PFSK-1 (cell line): ENCODE measurements at regions not wholly inside any gene's neighbourhood (a gene's known extent, or its start where the extent isn't known, plus 50 kb on each side); places are given as distances from the start of the nearest gene placed in this dataset.

ENCODE experiments used
- FOXP2 ChIP-seq: optimal IDR thresholded peaks from 2 replicates; pipeline ENCODE3; 2011; ENCODE audit warnings: borderline replicate concordance, control low read depth, inconsistent platforms; ENCODE audit not compliant: insufficient read depth; ENCODE audit errors: extremely low read length, extremely low read depth
- POLR2AphosphoS5 ChIP-seq: IDR thresholded peaks from 2 replicates; pipeline ENCODE4 v1.6.1; 2012; ENCODE audit warnings: low read depth, mild to moderate bottlenecking, control low read depth, low read length, moderate library complexity
- REST ChIP-seq, 2 experiments: IDR thresholded peaks; 2 replicates each; pipeline versions ENCODE4 v1.6.1 to v1.8.0; 2011 to 2012; ENCODE audit warnings: low read depth in 2 of 2, low read length in 2 of 2, control low read depth in 1 of 2, inconsistent platforms in 1 of 2, mild to moderate bottlenecking in 1 of 2, moderate library complexity in 1 of 2; ENCODE audit not compliant: insufficient read depth in 1 of 2
- SIN3A ChIP-seq: IDR thresholded peaks from 2 replicates; pipeline ENCODE4 v1.6.1; 2012; ENCODE audit warnings: mild to moderate bottlenecking, low read length, moderate library complexity, borderline replicate concordance; ENCODE audit not compliant: insufficient read depth
- TAF1 ChIP-seq: IDR thresholded peaks from 2 replicates; pipeline ENCODE4 v1.6.1; 2012; ENCODE audit warnings: low read length, control low read depth, borderline replicate concordance; ENCODE audit not compliant: insufficient read depth

- TF ChIP-seq POLR2AphosphoS5 (no peak), TAF1 (no peak), REST (IDR thresholded peaks at IDR 0.05; ENCODE audit: insufficient read depth in 1 of 2, low read depth in 2 of 2, low read length in 2 of 2) (no peak), SIN3A (no peak), FOXP2 (no peak)
Measured at GRCh38 chr10:8830048-8830447, 775.6 kb downstream of the GATA3 start.
